GM21423 (cell line): ENCODE measurements at regions not wholly inside any gene's neighbourhood (a gene's known extent, or its start where the extent isn't known, plus 50 kb on each side); places are given as distances from the start of the nearest gene placed in this dataset.
"Not testable (repeated sequence)": the region's sequence is repeated elsewhere in the genome, so short reads cannot be mapped to it uniquely, and the experiment has no call there.

ENCODE experiments used
- ATAC-seq: cut with Tn5 transposase; IDR thresholded peaks from one replicate; pipeline ENCODE4 v1.9.1; 2021; ENCODE audit warnings: mild to moderate bottlenecking, moderate library complexity; ENCODE audit not compliant: unreplicated experiment

DNA sequence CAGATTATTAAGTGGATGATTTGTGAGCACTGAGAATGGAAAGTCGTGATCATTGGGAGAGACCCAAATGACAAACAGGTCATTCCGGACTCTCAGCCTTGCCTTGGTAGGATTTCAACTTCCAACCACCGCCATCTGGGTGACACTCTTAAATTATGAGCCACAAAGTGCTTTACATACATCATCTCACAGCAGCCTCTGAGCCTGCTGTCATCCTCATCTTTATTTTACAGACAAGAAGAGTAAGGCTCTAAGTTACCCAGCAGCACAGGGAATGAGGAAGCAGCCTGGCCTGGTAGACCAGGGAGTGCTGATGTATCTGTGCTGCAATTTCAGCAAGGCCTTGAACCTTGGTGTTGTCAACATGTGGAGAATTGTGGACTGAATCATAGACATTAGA, 105.8 kb upstream of the TRIM2 start:
- ATAC-seq = no peak

DNA sequence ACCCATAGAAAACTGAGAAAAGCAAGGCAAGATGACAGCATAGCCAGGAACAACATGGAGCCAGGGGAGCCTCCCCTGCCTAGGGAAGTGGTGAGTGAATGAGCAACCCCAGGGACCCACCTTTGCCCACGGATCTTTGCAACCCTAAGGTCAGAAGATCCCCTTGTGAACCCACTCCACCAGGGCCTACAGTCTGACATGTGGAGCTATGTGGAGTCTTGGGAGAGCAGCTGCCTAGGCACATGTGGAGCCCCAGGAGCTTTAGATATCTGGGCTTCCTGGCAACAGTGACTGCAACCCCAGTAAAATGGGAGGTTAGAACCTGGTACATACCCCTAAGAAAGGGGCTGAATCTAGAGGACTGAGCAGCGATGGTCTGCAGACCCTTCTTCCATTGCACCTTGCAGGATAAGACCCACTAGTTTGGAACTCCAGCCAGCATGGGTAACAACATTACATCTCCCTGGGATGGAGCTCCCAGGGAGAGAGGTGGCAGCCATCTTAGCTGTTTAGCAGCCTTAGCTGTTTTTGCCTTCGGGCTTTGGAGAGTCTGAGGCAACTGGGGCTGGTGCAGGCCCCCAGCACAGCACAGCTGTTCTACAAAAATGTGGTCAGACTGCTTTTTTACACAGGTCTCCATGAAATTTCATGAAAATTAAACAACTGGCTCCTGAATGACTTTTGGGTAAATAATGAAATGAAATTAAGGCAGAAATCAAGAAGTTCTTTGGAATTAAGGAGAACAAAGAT, 104.7 kb upstream of the TRIM2 start:
- no peak for ATAC-seq

DNA sequence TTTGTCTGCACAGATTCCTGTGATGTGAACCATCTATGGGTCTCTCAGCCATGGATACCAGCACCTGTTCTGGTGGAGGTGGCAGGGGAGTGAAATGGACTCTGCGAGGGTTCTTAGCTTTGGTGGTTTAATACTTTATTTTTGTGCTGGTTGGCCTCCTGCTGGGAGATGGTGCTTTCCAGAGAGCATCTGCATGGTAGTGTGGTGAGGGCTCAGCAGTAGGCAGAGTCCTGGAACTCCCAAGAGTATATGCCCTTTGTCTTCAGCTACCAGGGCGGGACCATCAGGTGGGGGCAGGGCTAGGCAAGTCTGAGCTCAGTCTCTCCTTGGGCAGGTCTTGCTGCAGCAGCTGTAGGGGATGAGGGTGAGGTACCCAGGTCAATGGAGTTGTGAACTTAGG, 97.5 kb upstream of the TRIM2 start:
- ATAC-seq = not testable (repeated sequence)

DNA sequence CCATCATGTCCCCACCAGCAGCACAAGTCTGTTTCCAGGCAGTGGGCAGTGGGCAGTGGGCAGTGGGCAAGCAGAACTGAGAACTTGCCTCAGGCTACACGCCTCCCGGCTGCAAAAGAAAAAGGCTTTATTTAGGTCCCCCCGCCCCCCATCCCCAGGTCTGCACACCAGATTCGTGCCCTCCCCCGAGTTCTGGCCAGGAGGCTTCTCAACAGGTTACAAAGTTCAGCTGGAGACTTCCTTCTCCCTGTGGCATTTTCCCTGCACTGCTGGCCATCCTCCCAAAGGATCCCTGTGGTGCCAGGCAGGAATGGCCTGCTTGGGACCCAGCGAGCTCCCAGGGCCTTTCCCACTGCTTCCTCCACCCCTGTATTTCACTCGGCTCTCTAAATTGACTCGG, 97.0 kb upstream of the TRIM2 start:
- ATAC-seq = no peak

DNA sequence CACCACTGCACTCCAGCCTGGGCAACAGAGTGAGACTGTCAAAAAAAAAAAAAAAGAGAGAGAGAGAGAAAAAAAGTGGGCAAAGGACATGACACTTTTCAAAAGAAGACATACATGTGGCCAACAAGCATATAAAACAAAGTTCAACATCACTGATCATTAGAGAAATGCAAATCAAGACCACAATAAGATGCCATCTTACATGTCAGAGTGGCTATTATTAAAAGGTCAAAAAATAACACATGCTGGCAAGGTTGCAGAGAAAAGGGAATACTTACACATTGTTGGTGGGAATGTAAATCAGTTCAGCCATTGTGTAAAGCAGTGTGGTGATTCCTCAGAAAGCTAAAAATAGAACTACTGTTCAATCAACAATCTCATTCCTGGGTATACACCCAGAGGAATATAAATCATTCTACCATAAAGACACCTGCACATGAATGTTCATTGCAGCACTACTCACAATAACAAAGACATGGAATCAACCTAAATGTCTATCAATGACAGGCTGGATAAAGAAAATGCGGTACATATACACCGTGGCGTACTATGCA, 94.9 kb upstream of the TRIM2 start:
- no peak for ATAC-seq

DNA sequence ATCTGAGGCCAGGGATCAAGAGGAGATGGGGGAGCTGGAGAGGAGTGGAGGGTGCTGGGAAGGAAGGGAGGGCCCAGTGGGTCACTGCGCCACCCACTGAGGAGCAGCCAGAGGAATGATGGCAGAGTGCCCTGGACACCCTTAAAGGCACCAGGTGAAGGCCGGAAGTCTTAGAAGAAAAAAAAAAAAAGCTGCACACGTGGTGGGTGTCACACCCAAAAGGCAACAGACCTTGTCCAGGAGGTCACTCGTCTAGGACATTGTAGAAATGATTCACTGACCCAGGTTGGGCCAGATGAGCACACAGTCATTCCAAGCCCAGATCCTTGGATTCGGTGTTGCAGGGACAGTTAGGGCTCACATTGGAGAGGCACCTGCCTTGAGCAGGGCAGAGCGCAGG, 93.5 kb upstream of the TRIM2 start:
- ATAC-seq = no peak

DNA sequence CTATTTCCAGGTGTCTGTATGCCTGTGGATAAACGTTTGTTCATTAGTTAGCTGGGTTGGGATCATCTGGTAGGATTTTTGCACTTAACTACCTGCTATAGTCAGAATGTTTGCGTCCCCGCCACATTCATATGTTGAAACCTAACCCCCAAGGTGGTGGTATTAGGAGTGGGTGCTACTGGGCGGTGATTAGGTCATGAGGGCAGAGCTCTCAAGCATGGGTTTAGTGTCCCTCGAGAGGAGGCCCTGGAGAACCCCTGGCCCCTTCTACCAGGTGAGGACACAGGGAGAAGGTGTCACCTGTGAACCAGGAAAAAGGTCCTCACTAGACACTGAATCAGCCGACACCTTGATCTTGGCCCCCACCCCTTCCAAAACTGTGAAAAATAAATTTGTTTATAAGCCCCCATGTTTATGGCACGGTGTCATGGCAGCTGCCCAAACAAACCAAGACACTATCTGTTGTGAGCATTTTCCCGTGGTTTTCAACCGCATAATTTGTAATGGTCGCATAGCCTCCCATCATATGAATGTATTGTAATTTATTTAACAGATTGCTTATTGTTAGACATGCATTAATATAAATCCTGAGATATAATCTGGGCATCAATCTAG, 92.7 kb upstream of the TRIM2 start:
- no peak for ATAC-seq

DNA sequence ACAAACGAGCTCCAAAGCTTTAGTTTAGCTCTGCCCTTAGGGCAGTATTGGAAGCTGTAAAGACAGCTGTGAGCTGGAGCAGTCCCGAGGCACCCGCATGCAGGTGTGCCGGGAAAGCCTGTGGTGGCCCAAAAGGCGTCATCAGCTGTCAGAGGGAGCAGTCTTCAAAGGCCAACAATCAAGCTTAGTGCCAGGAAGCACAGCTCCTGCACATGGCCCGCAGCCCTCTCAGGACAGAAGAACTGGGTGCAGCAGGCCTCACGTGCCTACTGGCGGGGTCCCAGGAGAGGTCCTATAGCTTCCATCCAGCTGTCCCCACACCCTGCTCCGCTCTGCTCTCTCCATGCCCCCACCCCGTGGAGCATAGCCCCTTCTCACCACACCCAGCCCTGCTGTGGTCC, 92.2 kb upstream of the TRIM2 start:
- ATAC-seq = no peak

DNA sequence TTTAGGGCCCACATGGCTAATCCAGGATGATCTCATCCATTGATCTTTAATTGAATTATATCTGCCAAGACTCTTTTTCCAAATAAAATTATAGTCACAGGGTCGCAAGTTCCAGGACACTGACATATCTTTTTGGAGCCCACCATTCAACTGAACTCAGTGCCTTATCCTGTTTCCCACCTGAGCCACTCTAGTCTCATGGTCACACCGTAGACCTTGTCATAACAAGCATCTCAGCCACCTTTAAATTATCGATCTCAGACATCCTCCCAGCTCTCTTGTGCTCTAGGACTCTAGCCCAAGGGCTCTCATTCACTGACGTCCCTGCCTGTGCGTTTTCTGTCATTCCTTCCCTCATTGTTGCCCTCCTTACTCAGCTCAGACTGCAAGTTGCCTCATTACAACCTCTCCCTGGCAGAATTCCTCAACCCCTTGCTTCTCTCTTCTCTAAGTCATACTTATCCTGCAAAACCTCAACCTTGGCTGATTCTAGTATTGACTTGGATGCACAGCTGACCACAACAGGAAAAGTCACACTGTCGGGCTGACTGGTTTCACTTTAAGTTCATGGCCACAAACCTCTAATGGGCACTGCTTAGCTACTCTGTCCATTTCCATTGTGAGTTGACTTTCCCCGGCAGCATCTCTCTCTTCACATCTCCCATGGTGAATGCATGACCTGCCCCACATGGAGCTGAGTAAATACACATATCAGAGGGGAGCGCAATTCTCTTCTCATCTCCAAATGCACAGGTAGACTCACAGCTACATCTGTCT, 91.0 kb upstream of the TRIM2 start:
- no peak for ATAC-seq

DNA sequence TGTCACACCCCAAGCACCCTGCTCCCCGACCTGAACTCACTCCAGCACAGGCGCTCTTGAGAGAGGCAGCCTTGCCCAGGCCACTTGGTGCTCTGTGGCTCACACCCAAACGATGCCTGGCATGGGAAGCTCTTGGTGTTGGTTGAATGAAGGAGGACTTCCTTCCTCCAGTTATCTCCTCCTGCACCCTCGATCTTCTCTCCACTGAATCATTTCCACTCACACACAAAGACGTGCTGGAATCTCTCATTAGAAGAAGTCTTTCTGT, 90.5 kb upstream of the TRIM2 start:
- no peak for ATAC-seq

DNA sequence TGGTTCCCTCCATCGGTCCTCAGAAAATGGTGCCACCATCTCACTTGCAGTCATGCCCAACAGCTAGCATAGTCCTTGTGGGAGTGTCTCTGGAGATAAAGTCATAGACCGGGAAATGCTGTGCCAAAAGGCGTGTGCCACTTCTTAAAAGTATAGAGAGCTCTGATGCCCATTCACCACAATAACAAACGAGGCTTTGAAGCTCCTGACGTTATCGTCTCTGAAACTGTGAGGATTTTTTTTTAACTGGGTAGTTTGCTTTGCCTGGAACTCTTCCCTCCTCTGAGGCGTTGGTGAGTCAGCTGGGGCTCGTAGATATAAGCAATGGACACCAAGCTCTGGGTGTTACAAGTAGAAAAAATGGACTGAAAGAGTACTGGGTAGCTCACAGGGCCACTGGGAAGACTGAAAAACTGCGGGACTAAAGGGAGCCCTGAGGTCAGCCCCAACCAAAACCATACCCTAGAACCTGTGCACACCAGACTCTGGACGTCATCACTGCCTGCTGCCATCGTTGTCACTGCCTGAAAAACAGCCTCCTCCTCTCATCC, 89.4 kb upstream of the TRIM2 start:
- no peak for ATAC-seq

DNA sequence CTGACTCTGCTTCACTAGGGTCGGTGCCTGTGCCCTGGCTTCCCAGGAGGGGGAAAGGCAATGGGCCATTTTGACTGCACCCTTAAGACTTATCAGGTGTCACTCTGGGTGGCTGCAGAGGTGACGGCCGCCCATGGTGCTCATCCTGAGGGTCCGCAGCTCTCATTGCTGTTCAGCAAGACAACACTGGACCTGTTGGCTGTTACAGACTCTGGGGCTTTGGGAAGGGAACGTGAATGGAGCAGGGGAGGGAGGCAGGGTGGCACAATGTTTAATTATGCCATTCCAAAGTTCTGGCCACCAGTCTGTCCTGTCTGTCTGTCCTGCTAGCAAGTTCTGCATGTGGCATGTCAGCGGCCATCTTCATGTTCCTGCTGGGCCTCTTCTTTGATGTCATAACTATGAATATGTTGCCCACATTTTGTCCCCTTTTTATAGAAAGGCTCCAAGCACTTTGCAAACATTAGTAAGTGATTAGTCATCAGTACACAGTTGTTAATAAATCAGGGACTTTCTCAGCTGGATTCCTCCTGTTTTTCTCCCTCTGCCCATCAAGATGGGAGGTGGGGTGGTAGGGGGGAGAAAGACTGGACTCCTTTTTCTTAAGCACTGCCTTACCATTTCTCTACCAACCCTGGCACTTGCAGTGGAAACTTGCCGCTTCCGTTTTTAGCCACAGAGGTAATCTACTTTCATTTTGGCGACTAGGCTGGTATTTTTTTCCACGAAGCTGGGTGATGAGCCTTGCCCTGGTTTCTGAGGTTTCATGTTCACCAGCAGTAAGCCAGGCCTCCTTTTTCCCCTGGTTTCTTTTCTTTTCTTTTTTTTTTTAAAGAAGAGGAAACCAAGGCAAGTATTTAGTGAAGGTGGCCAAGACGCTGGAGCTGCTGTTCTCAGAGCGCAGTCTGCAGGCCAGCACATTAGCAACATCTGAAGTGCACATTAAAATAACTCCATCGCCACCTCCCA, 88.6 kb upstream of the TRIM2 start:
- ATAC-seq = peak; percentile 87

DNA sequence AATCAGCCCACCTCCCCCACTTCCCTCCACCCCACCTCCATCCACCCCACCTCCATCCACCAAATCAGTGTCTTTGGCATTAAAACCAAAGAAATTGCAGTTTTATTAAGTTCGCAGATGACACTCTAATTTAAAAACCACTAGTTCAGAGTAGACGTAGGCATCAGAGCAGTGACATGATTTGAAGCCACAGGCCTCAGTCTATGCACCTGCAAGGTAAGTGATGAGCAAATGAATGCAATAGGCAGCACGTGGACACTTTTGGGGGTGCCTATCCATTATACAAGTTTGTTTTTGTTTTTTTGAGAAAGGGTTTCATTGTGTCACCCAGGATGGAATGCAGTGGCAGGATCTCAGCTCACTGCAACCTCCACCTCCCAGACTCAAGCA, 88.0 kb upstream of the TRIM2 start:
- no peak for ATAC-seq

DNA sequence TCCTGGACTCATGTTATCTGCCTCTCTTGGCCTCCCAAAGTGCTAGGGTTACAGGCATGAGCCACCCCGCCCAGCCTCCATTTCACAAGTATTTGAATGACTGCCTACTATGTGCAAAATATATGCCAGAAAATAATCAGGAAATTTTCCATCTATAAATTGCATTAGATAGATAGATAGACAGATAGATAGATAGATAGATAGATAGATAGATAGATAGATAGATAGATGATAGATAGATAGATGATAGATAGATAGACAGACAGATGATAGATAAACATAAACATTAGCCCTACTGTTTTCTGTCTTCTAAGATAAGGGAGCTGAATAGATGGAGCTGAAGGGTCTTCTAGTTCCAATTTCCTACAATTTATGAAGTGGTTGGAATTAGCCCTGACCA, 87.4 kb upstream of the TRIM2 start:
- no peak for ATAC-seq

DNA sequence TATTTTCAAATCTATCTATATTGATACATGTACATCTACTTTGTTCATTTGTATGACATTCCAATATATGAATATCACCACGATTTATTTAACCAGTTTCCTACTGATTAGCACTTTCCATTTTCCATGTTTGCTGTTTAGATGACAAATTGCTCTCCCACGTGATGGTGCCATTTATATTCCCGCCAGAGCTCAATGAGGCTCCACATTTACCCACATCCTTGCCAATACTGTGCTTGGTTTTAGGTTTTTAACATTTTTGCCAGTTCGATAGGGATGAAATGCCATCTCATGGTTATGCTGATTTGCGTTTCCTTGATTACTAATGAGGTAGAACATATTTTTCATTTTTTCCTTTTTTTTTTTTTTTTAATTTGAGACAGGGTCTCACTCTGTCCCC, 86.7 kb upstream of the TRIM2 start:
- no peak for ATAC-seq

DNA sequence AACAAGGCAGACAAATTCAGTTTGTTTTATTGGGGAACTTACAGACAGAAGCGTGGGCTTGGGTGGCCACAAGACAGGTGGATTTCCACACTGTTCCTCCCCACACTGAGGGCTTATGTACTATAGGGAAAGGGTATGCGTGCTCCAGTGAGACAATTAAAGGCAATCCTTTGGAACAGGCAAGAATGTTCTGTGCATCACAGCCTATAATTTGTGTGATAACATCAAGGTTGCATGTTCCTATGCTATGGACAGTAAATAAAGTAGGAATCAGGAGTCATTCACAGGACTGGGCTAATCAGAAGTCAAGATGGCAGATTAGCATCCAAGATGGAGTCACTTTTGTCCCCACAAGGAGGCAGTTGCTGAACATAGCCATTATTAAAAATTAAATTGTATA, 84.6 kb upstream of the TRIM2 start:
- no peak for ATAC-seq

DNA sequence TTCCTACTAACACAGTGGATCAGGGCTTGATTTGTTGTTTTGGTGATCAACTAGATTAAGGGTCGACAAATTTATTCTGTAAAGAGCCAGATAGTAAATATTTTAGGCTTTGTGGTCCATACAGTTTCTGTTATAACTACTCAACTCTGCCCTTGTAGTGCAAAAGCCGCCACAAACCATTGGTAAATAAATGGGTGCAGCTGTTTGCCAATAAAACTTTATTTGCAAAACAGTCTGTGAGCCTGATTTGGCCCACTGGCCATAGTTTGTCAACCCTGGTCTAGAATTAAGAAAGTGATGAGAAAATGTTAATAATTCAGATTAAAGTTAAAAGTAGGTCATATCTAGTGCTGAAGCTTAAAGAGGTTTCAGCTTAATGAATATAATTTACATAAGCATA, 84.0 kb upstream of the TRIM2 start:
- no peak for ATAC-seq

DNA sequence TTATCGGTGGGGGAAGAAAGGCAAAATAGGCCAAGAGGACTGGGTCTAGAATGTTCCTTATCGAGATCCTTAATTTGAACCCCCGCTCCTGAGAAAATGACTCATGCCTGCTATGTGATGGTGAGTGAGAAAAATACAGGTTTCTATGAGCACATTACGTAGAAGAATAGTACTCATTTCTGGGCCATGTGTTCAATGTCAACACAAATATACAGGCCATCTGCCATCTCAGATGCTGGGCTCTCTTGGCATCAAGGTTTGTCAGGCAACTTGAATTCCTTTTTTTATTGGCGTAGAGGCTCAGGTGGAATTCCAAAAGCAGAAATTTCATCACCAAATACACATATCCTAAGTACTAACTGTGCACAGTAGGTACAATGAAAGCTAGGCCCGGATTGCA, 81.4 kb upstream of the TRIM2 start:
- ATAC-seq = no peak

DNA sequence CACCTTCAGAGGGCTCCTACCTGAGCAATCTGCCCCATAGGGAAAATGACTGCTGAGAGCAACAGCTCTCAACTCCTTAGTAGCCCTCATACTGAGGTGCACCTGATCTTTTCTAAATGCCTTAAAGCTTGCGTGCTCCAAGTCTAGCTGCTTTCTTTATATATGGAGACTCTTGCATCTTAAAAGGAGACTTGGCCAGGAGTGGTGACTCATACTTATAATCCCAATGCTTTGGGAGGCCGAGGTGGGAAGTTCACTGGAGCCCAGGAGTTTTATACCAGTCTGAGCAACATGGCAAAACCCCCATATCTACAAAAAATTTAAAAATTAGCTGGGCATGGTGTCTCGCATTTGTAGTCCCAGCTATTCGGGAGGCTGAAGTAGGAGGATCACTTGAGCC, 78.1 kb upstream of the TRIM2 start:
- no peak for ATAC-seq

DNA sequence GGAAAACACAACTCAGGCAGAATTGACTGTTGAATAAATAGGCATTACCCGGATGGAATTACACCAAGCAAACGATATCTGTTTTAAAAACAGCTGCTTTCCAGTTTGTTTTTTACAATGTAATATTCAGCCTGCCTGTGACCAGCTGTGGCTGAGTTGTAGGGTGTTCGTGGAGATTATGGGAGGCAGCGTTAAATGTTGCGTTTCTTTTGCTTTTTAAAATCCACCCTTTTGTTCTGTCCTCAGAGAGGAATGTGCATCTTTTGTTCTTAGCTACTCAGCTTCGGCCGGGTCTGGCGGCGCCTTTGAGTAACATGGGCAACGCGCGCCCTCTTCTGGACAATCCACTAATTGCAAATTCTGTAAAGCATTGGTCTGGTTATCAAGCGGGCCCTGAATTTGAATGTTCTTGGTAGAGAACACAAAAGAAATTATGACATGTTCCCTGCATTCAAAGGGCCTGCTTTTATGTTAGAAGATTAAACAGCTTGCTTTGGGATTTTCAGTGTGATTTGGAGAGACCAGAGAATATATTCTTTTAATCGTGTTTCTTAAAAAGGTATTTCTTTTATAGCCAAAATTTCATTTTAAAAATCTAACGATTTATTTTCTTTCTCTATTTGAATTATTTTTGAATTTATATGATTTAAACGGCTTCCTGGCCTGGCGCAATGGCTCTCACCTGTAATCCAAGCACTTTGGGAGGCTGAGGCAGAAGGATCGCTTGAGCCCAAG, 76.3 kb upstream of the TRIM2 start:
- ATAC-seq = no peak
